ENCODE measurements at regions not wholly inside any gene's neighbourhood (a gene's known extent, or its start where the extent isn't known, plus 50 kb on each side); places are given as distances from the start of the nearest gene placed in this dataset.
A peak's percentile ranks its signal among the peaks of the same experiment; 100 is the strongest.

GRCh38 chr2:45178854-45179253 lies 169.6 kb upstream of the SIX2 start:
- TF ChIP-seq ISL1 (CRISPR knock-in tag; IDR thresholded peaks at IDR 0.05) (0 out of 2 replicates have a peak, but pooled peaks have one; percentile 9), ARNTL (CRISPR knock-in tag; IDR thresholded peaks at IDR 0.05; ENCODE audit: borderline replicate concordance, low read depth) (no peak)
- peak; percentile 65 for ATAC-seq

GRCh38 chr2:45178359-45178758 lies 169.1 kb upstream of the SIX2 start:
- peak; percentile 8 for ATAC-seq
- TF ChIP-seq RARB (CRISPR knock-in tag; IDR thresholded peaks at IDR 0.05) (no peak), PPARA (CRISPR knock-in tag; IDR thresholded peaks at IDR 0.05; ENCODE audit: borderline replicate concordance) (no peak), GLIS3 (CRISPR knock-in tag; IDR thresholded peaks at IDR 0.05) (no peak), TOX (CRISPR knock-in tag; IDR thresholded peaks at IDR 0.05; ENCODE audit: borderline replicate concordance) (no peak), OSR1 (CRISPR knock-in tag; IDR thresholded peaks at IDR 0.05) (no peak), TCF4 (CRISPR knock-in tag; IDR thresholded peaks at IDR 0.05; ENCODE audit: borderline replicate concordance) (no peak), BACH2 (CRISPR knock-in tag; IDR thresholded peaks at IDR 0.05; ENCODE audit: borderline replicate concordance) (no peak), ZNF70 (CRISPR knock-in tag; IDR thresholded peaks at IDR 0.05) (no peak), ARNTL (CRISPR knock-in tag; IDR thresholded peaks at IDR 0.05; ENCODE audit: borderline replicate concordance, low read depth) (no peak), ZFP30 (CRISPR knock-in tag; IDR thresholded peaks at IDR 0.05) (no peak), ZFP3 (CRISPR knock-in tag; IDR thresholded peaks at IDR 0.05) (no peak), ISL1 (CRISPR knock-in tag; IDR thresholded peaks at IDR 0.05) (no peak), CREB5 (CRISPR knock-in tag; IDR thresholded peaks at IDR 0.05; ENCODE audit: low read depth) (no peak), CSDC2 (CRISPR knock-in tag; IDR thresholded peaks at IDR 0.05) (no peak), PATZ1 (CRISPR knock-in tag; IDR thresholded peaks at IDR 0.05; ENCODE audit: borderline replicate concordance) (no peak), ESRRG (CRISPR knock-in tag; IDR thresholded peaks at IDR 0.05) (no peak), ZC3H10 (CRISPR knock-in tag; IDR thresholded peaks at IDR 0.05) (no peak)
- TF ChIP-seq, protein P1, sequence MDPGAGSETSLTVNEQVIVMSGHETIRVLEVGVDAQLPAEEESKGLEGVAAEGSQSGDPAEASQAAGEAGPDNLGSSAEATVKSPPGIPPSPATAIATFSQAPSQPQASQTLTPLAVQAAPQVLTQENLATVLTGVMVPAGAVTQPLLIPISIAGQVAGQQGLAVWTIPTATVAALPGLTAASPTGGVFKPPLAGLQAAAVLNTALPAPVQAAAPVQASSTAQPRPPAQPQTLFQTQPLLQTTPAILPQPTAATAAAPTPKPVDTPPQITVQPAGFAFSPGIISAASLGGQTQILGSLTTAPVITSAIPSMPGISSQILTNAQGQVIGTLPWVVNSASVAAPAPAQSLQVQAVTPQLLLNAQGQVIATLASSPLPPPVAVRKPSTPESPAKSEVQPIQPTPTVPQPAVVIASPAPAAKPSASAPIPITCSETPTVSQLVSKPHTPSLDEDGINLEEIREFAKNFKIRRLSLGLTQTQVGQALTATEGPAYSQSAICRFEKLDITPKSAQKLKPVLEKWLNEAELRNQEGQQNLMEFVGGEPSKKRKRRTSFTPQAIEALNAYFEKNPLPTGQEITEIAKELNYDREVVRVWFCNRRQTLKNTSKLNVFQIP (CRISPR knock-in tag; IDR thresholded peaks at IDR 0.05; ENCODE audit: borderline replicate concordance, low read depth): no peak
- TF ChIP-seq, protein P2, sequence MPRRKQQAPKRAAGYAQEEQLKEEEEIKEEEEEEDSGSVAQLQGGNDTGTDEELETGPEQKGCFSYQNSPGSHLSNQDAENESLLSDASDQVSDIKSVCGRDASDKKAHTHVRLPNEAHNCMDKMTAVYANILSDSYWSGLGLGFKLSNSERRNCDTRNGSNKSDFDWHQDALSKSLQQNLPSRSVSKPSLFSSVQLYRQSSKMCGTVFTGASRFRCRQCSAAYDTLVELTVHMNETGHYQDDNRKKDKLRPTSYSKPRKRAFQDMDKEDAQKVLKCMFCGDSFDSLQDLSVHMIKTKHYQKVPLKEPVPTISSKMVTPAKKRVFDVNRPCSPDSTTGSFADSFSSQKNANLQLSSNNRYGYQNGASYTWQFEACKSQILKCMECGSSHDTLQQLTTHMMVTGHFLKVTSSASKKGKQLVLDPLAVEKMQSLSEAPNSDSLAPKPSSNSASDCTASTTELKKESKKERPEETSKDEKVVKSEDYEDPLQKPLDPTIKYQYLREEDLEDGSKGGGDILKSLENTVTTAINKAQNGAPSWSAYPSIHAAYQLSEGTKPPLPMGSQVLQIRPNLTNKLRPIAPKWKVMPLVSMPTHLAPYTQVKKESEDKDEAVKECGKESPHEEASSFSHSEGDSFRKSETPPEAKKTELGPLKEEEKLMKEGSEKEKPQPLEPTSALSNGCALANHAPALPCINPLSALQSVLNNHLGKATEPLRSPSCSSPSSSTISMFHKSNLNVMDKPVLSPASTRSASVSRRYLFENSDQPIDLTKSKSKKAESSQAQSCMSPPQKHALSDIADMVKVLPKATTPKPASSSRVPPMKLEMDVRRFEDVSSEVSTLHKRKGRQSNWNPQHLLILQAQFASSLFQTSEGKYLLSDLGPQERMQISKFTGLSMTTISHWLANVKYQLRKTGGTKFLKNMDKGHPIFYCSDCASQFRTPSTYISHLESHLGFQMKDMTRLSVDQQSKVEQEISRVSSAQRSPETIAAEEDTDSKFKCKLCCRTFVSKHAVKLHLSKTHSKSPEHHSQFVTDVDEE (CRISPR knock-in tag; IDR thresholded peaks at IDR 0.05): no peak

DNA sequence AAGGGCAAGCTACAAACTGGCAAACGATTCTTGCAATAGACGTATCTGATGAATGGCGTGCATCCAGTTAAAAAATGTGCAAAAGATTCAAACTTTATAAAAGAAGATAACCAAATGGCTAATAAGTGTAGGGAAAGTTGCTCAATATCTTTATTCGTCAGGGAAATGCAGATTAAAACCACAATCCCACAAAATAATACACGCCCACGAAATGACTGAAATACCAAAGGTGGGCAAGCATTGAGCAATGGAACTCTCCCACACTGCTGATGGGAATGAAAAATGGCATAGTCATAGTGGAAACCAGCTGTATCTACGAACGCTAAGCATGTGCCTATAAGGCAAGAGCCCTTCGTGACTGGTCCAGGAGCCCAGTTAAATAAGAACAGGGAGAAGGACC lies 168.6 kb upstream of the SIX2 start:
- TF ChIP-seq CSDC2 (CRISPR knock-in tag; IDR thresholded peaks at IDR 0.05) (0 out of 2 replicates have a peak, but pooled peaks have one; percentile 62), ISL1 (CRISPR knock-in tag; IDR thresholded peaks at IDR 0.05) (0 out of 2 replicates have a peak, but pooled peaks have one; percentile 41), BACH2 (CRISPR knock-in tag; IDR thresholded peaks at IDR 0.05; ENCODE audit: borderline replicate concordance) (no peak)
- ATAC-seq: peak; percentile 76

- no peak for ATAC-seq
- no peak for TF ChIP-seq ARNTL (CRISPR knock-in tag; IDR thresholded peaks at IDR 0.05; ENCODE audit: borderline replicate concordance, low read depth)
- no peak for TF ChIP-seq ZNF70 (CRISPR knock-in tag; IDR thresholded peaks at IDR 0.05)
- TF ChIP-seq ZC3H10 (CRISPR knock-in tag; IDR thresholded peaks at IDR 0.05): no peak
- no peak for TF ChIP-seq PPARA (CRISPR knock-in tag; IDR thresholded peaks at IDR 0.05; ENCODE audit: borderline replicate concordance)
- TF ChIP-seq PATZ1 (CRISPR knock-in tag; IDR thresholded peaks at IDR 0.05; ENCODE audit: borderline replicate concordance): no peak
- no peak for TF ChIP-seq CREB5 (CRISPR knock-in tag; IDR thresholded peaks at IDR 0.05; ENCODE audit: low read depth)
- TF ChIP-seq ZFP30 (CRISPR knock-in tag; IDR thresholded peaks at IDR 0.05): no peak
- TF ChIP-seq, protein P1 (CRISPR knock-in tag; IDR thresholded peaks at IDR 0.05; ENCODE audit: borderline replicate concordance, low read depth): no peak
- no peak for TF ChIP-seq OSR1 (CRISPR knock-in tag; IDR thresholded peaks at IDR 0.05)
These were observed 167.1 kb upstream of the SIX2 start for GRCh38 chr2:45176390-45176789.
